ENCODE measurements at regions not wholly inside any gene's neighbourhood (a gene's known extent, or its start where the extent isn't known, plus 50 kb on each side); places are given as distances from the start of the nearest gene placed in this dataset.

- in situ Hi-C loops (cut with HindIII; ENCODE audit: low pct_unique_long_range_greater_than_20kb, low sequenced_read_pairs): no loop called here
- no peak for TF ChIP-seq JUND (IDR thresholded peaks at IDR 0.05; ENCODE audit: low read depth)
- no peak for DNase-seq (ENCODE audit: low read depth in 1 of 2, low spot score in 1 of 2)
Measured at GRCh38 chr15:94804613-94805012, 573.3 kb downstream of the MCTP2 start.

- DNase-seq (ENCODE audit: low read depth in 1 of 2, low spot score in 1 of 2): no peak
- in situ Hi-C loops (cut with HindIII; ENCODE audit: low pct_unique_long_range_greater_than_20kb, low sequenced_read_pairs): no loop called here
- TF ChIP-seq JUND (IDR thresholded peaks at IDR 0.05; ENCODE audit: low read depth): no peak
Measured at GRCh38 chr15:94815110-94815731, 583.9 kb downstream of the MCTP2 start.

GRCh38 chr15:94815914-94816313, 584.6 kb downstream of the MCTP2 start:
- DNase-seq (ENCODE audit: low read depth in 1 of 2, low spot score in 1 of 2): no peak
- TF ChIP-seq JUND (IDR thresholded peaks at IDR 0.05; ENCODE audit: low read depth): no peak
- in situ Hi-C loops (cut with HindIII; ENCODE audit: low pct_unique_long_range_greater_than_20kb, low sequenced_read_pairs): no loop called here

- DNase-seq (ENCODE audit: low read depth in 1 of 2, low spot score in 1 of 2): no peak
- TF ChIP-seq JUND (IDR thresholded peaks at IDR 0.05; ENCODE audit: low read depth): no peak
- in situ Hi-C loops (cut with HindIII; ENCODE audit: low pct_unique_long_range_greater_than_20kb, low sequenced_read_pairs): no loop called here
Measured at GRCh38 chr15:94829887-94830884, 598.8 kb downstream of the MCTP2 start.

GRCh38 chr15:94834000-94834399, 602.6 kb downstream of the MCTP2 start:
- in situ Hi-C loops (cut with HindIII; ENCODE audit: low pct_unique_long_range_greater_than_20kb, low sequenced_read_pairs): no loop called here
- TF ChIP-seq JUND (IDR thresholded peaks at IDR 0.05; ENCODE audit: low read depth): no peak
- DNase-seq (ENCODE audit: low read depth in 1 of 2, low spot score in 1 of 2): no peak

- TF ChIP-seq JUND (IDR thresholded peaks at IDR 0.05; ENCODE audit: low read depth): no peak
- in situ Hi-C loops (cut with HindIII; ENCODE audit: low pct_unique_long_range_greater_than_20kb, low sequenced_read_pairs): no loop called here
- DNase-seq (ENCODE audit: low read depth in 1 of 2, low spot score in 1 of 2): no peak
Measured at GRCh38 chr15:94834494-94834893, 603.1 kb downstream of the MCTP2 start.

GRCh38 chr15:94838281-94838680, 606.9 kb downstream of the MCTP2 start:
- in situ Hi-C loops (cut with HindIII; ENCODE audit: low pct_unique_long_range_greater_than_20kb, low sequenced_read_pairs): no loop called here
- no peak for DNase-seq (ENCODE audit: low read depth in 1 of 2, low spot score in 1 of 2)
- no peak for TF ChIP-seq JUND (IDR thresholded peaks at IDR 0.05; ENCODE audit: low read depth)

GRCh38 chr15:94840794-94841783, 609.7 kb downstream of the MCTP2 start:
- in situ Hi-C loops (cut with HindIII; ENCODE audit: low pct_unique_long_range_greater_than_20kb, low sequenced_read_pairs): no loop called here
- no peak for DNase-seq (ENCODE audit: low read depth in 1 of 2, low spot score in 1 of 2)

GRCh38 chr15:94843060-94843459, 611.7 kb downstream of the MCTP2 start:
- no peak for TF ChIP-seq JUND (IDR thresholded peaks at IDR 0.05; ENCODE audit: low read depth)
- in situ Hi-C loops (cut with HindIII; ENCODE audit: low pct_unique_long_range_greater_than_20kb, low sequenced_read_pairs): no loop called here
- DNase-seq (ENCODE audit: low read depth in 1 of 2, low spot score in 1 of 2): no peak

More at GRCh38 chr15:94840794-94841783, 609.7 kb downstream of the MCTP2 start:
- no peak for TF ChIP-seq JUND (IDR thresholded peaks at IDR 0.05; ENCODE audit: low read depth)

- TF ChIP-seq JUND (IDR thresholded peaks at IDR 0.05; ENCODE audit: low read depth): no peak
- no peak for DNase-seq (ENCODE audit: low read depth in 1 of 2, low spot score in 1 of 2)
- in situ Hi-C loops (cut with HindIII; ENCODE audit: low pct_unique_long_range_greater_than_20kb, low sequenced_read_pairs): no loop called here
Measured at GRCh38 chr15:94844198-94844537, 612.8 kb downstream of the MCTP2 start.

GRCh38 chr15:94844538-94845389, 613.4 kb downstream of the MCTP2 start:
- TF ChIP-seq JUND (IDR thresholded peaks at IDR 0.05; ENCODE audit: low read depth): no peak
- in situ Hi-C loops (cut with HindIII; ENCODE audit: low pct_unique_long_range_greater_than_20kb, low sequenced_read_pairs): no loop called here
- DNase-seq (ENCODE audit: low read depth in 1 of 2, low spot score in 1 of 2): no peak

GRCh38 chr15:94845390-94845716, 614.0 kb downstream of the MCTP2 start:
- TF ChIP-seq JUND (IDR thresholded peaks at IDR 0.05; ENCODE audit: low read depth): no peak
- in situ Hi-C loops (cut with HindIII; ENCODE audit: low pct_unique_long_range_greater_than_20kb, low sequenced_read_pairs): no loop called here
- DNase-seq (ENCODE audit: low read depth in 1 of 2, low spot score in 1 of 2): no peak

Measured in T47D (cell line).